OCI-LY3 (cell line): ENCODE measurements at regions not wholly inside any gene's neighbourhood (a gene's known extent, or its start where the extent isn't known, plus 50 kb on each side); places are given as distances from the start of the nearest gene placed in this dataset.

ENCODE experiments used
- H2AFZ ChIP-seq: fragments of 200-600, 300-600 bp; shearing (Covaris generic); 2 replicates; pipeline ENCODE4 v1.6.0; 2014; ENCODE audit warnings: antibody characterized with exemption, low read depth, low read length
- H3K27ac ChIP-seq: fragments of 200-600, 300-600 bp; sonication (generic); 2 replicates; pipeline ENCODE4 v1.5.1; 2014; ENCODE audit warnings: mild to moderate bottlenecking, low read length, moderate library complexity, mixed read lengths
- H3K27me3 ChIP-seq: fragments of 200-600, 300-600 bp; sonication (generic); 2 replicates; pipeline ENCODE4 v1.6.1; 2014; ENCODE audit warnings: low read depth, low read length, mixed read lengths
- H3K36me3 ChIP-seq: fragments of 200-600, 300-600 bp; sonication (generic); replicated peaks from 2 replicates; pipeline ENCODE3; 2014; ENCODE audit warnings: low read depth, low read length, mixed read lengths
- H3K4me1 ChIP-seq: fragments of 300-600, 200-600 bp; sonication (generic); 2 replicates; pipeline ENCODE4 v1.6.1; 2014; ENCODE audit warnings: low read length, mixed read lengths
- H3K4me2 ChIP-seq: fragments of 200-600, 300-600 bp; sonication (generic); 2 replicates; pipeline ENCODE4 v1.6.1; 2014; ENCODE audit warnings: low read length, mixed read lengths
- H3K4me3 ChIP-seq: fragments of 300-600, 200-600 bp; sonication (generic); 2 replicates; pipeline ENCODE4 v1.5.1; 2014; ENCODE audit warnings: antibody characterized with exemption, mild to moderate bottlenecking, low read length, moderate library complexity
- H3K79me2 ChIP-seq: fragments of 300-600, 200-600 bp; shearing (Covaris generic); 2 replicates; pipeline ENCODE4 v1.6.1; 2014; ENCODE audit warnings: mild to moderate bottlenecking, low read length, mixed read lengths
- H3K9ac ChIP-seq: fragments of 300-600, 200-600 bp; shearing (Covaris generic); 2 replicates; pipeline ENCODE4 v1.6.0; 2014; ENCODE audit warnings: mild to moderate bottlenecking, low read length, moderate library complexity
- H3K9me3 ChIP-seq: fragments of 200-600, 300-600 bp; shearing (Covaris generic); 2 replicates; pipeline ENCODE4 v1.6.1; 2014; ENCODE audit warnings: low read length, mixed read lengths; ENCODE audit not compliant: insufficient read depth
- H4K20me1 ChIP-seq: fragments of 200-600, 300-600 bp; sonication (generic); 2 replicates; pipeline ENCODE4 v1.6.1; 2016; ENCODE audit warnings: low read length, mixed read lengths; ENCODE audit not compliant: insufficient read depth
- EZH2phosphoT487 ChIP-seq: fragments of 200-600 bp; shearing (Covaris generic); IDR thresholded peaks from 2 replicates; pipeline ENCODE4 v1.6.1; 2018; ENCODE audit warnings: antibody characterized with exemption, mixed run types, low read depth
- TF ChIP-seq, protein P1 (sequence below): fragments of 200-600, 300-600 bp; sonication (generic); IDR thresholded peaks from 2 replicates; pipeline ENCODE4 v1.5.1; 2014; ENCODE audit warnings: antibody characterized with exemption, low read length, low read depth

DNA sequence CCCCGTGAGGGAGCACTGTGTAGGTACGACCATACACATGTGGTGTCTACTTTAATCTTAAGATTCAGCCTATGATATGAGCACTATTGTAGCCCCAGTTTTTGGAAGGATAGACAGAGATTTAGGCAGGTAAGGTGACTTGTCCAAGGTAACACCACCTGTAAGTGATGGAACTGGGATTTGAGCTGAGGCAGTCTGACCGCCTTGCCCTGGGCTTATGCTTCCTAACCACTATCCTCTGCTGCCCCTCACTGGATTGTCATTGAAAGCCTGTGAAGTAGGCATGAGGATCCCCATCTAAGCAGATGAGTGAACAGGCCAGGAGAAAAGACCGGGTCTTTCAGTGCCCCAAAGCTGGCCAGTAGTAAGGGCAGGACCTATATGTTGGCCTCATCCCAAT, 343.8 kb downstream of the CYRIA start:
- Histone ChIP-seq H4K20me1 (no peaks in the 10 kb centered on the region), H3K27ac (no peak overlapping the region), H3K79me2 (no peaks in the 10 kb centered on the region), H3K36me3 (no peaks in the 10 kb centered on the region), H3K4me1 (peaks cover 6% of the 10 kb centered on the region; the same call in 1 of the 2 replicates), H3K4me2 (no peak overlapping the region), H3K9ac (no peak overlapping the region), H2AFZ (no peak overlapping the region), H3K27me3 (peaks cover 16% of the 10 kb centered on the region; the same call in 1 of the 2 replicates), H3K4me3 (no peak overlapping the region), H3K9me3 (no peaks in the 10 kb centered on the region)
- TF ChIP-seq EZH2phosphoT487: no peak
- TF ChIP-seq, protein P1, sequence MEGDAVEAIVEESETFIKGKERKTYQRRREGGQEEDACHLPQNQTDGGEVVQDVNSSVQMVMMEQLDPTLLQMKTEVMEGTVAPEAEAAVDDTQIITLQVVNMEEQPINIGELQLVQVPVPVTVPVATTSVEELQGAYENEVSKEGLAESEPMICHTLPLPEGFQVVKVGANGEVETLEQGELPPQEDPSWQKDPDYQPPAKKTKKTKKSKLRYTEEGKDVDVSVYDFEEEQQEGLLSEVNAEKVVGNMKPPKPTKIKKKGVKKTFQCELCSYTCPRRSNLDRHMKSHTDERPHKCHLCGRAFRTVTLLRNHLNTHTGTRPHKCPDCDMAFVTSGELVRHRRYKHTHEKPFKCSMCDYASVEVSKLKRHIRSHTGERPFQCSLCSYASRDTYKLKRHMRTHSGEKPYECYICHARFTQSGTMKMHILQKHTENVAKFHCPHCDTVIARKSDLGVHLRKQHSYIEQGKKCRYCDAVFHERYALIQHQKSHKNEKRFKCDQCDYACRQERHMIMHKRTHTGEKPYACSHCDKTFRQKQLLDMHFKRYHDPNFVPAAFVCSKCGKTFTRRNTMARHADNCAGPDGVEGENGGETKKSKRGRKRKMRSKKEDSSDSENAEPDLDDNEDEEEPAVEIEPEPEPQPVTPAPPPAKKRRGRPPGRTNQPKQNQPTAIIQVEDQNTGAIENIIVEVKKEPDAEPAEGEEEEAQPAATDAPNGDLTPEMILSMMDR: no peak

DNA sequence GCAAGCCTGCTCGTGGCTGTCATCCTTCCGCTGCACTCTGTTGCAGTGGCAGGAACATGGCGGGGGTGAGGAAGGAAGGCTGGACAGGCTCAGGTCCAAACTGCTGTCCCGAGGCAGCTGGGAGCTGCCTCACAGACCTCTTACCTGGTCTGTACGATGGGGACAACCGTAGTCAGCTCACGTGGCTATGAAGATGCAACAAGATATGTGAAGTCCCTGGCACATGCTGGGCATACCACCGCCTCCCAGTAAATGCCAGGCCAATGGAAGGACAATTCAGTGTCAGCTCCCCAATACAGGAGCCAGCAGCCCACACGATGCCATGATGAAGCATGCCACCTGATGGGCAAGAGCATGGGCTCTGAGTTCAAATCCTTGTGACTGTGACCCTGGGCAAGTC, 344.4 kb downstream of the CYRIA start:
- H3K79me2 ChIP-seq: no peaks in the 10 kb centered on the region
- H2AFZ ChIP-seq: no peak overlapping the region
- TF ChIP-seq EZH2phosphoT487: no peak
- TF ChIP-seq, protein P1: no peak
- H3K27ac ChIP-seq: no peak overlapping the region
- peaks cover 6% of the 10 kb centered on the region; the same call in 1 of the 2 replicates for H3K4me1 ChIP-seq
- no peaks in the 10 kb centered on the region for H3K9me3 ChIP-seq
- H3K27me3 ChIP-seq: peaks cover 16% of the 10 kb centered on the region; the same call in 1 of the 2 replicates
- H3K36me3 ChIP-seq: no peaks in the 10 kb centered on the region
- H3K4me2 ChIP-seq: no peak overlapping the region
- no peak overlapping the region for H3K9ac ChIP-seq
- no peak overlapping the region for H3K4me3 ChIP-seq
- H4K20me1 ChIP-seq: no peaks in the 10 kb centered on the region

DNA sequence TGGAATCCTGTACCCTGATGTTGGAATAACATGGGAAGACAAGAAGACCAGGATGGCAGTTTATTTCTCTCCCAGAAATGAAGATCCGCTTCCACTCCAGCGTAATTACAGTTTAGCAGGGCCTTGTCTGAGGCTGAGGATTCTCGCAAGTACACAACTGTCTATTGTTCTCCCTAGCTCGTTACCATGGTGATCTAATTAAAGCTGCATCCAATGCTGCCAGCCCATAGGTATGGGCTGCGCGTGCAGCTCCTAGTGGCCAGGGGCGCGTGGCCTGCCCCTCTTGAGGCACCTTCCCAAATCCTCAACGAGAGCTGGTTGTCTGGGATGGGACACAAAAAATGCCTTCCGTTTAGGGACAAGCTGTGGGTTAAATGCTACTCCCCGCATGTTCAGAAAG, 344.9 kb downstream of the CYRIA start:
- no peaks in the 10 kb centered on the region for H4K20me1 ChIP-seq
- peaks cover 16% of the 10 kb centered on the region; the same call in 1 of the 2 replicates for H3K27me3 ChIP-seq
- H3K36me3 ChIP-seq: no peaks in the 10 kb centered on the region
- H3K27ac ChIP-seq: no peak overlapping the region
- H3K9ac ChIP-seq: no peak overlapping the region
- H3K79me2 ChIP-seq: no peaks in the 10 kb centered on the region
- no peaks in the 10 kb centered on the region for H3K9me3 ChIP-seq
- no peak overlapping the region for H2AFZ ChIP-seq
- no peak overlapping the region for H3K4me2 ChIP-seq
- H3K4me1 ChIP-seq: peaks cover 6% of the 10 kb centered on the region; the same call in 1 of the 2 replicates
- no peak overlapping the region for H3K4me3 ChIP-seq
- TF ChIP-seq, protein P1: no peak
- TF ChIP-seq EZH2phosphoT487: no peak

DNA sequence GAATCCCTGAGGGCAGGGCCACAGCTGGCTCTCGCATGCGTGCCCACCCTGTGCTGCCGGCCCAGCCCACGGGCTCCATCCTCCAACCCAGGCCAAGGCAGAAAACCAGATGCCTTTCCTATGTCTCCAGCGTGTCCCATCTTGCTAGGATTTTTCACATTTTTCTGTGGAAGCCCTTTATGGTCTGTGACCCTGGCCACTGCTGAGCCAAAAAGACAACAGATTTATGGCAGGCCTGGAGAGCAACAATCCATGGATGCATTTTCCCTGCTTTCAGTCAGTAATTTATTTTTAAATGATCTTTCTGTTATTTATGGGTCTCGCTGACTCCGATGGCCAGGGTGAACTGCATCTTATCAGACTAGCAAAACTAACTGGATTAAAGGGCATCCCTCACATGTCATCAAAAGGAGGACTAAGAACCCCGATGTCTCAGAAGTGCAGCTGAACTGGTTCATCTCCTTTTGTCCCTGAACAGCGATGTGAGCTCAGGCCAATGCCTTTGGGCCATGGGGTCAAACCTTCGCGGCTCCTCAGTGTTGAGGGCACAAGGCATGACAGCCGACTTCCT, 346.0 kb downstream of the CYRIA start:
- Histone ChIP-seq H3K9ac (no peak overlapping the region), H3K4me1 (peaks cover 6% of the 10 kb centered on the region; the same call in 1 of the 2 replicates)

More for the DNA sequence above, 346.0 kb downstream of the CYRIA start:
- H3K4me2 ChIP-seq: no peak overlapping the region
- H3K36me3 ChIP-seq: no peaks in the 10 kb centered on the region
- no peak for TF ChIP-seq EZH2phosphoT487
- TF ChIP-seq, protein P1: no peak
- no peaks in the 10 kb centered on the region for H3K9me3 ChIP-seq
- H3K79me2 ChIP-seq: no peaks in the 10 kb centered on the region
- H2AFZ ChIP-seq: no peak overlapping the region
- no peak overlapping the region for H3K27ac ChIP-seq
- H4K20me1 ChIP-seq: no peaks in the 10 kb centered on the region
- H3K27me3 ChIP-seq: peaks cover 21% of the 10 kb centered on the region; the same call in 1 of the 2 replicates
- no peak overlapping the region for H3K4me3 ChIP-seq
